HL-60 (cell line): ENCODE measurements at regions not wholly inside any gene's neighbourhood (a gene's known extent, or its start where the extent isn't known, plus 50 kb on each side); places are given as distances from the start of the nearest gene placed in this dataset.
A peak's percentile ranks its signal among the peaks of the same experiment; 100 is the strongest.
"Not testable (repeated sequence)": the region's sequence is repeated elsewhere in the genome, so short reads cannot be mapped to it uniquely, and the experiment has no call there.

Source experiments
- DNase-seq, 2 experiments: peaks; one replicate each; pipeline ENCODE4 v3.0.0-alpha.2; 2010 to 2020; ENCODE audit warnings: low read depth in 1 of 2, low spot score in 1 of 2
- H3K27ac ChIP-seq: fragments of 250-450 bp; sonication (Bioruptor Pico); replicated peaks from 2 replicates; pipeline ENCODE4 v1.5.1; 2020; ENCODE audit warnings: mild to moderate bottlenecking, moderate library complexity
- H3K27me3 ChIP-seq: fragments of 250-450 bp; sonication (Bioruptor Pico); 2 replicates; pipeline ENCODE4 v1.5.1; 2021; ENCODE audit warnings: mild to moderate bottlenecking, moderate library complexity; ENCODE audit not compliant: insufficient read depth, poor library complexity, severe bottlenecking
- H3K4me3 ChIP-seq: replicated peaks from 2 replicates; pipeline ENCODE4 v1.5.1; 2011; ENCODE audit warnings: mild to moderate bottlenecking, control low read depth, low read length; ENCODE audit not compliant: insufficient read depth
- CTCF ChIP-seq: IDR thresholded peaks from one replicate; pipeline ENCODE4 v1.5.1; 2011; ENCODE audit warnings: low read length, control low read depth, inconsistent platforms; ENCODE audit not compliant: insufficient read depth
- GABPA ChIP-seq: IDR thresholded peaks from 2 replicates; pipeline ENCODE4 v1.6.1; 2012; ENCODE audit warnings: low read depth
- POLR2AphosphoS5 ChIP-seq: IDR thresholded peaks from 2 replicates; pipeline ENCODE4 v1.6.1; 2012; ENCODE audit warnings: low read depth
- REST ChIP-seq: IDR thresholded peaks from 2 replicates; pipeline ENCODE4 v1.6.1; 2012; ENCODE audit warnings: low read depth; ENCODE audit not compliant: insufficient replicate concordance
- SPI1 ChIP-seq: IDR thresholded peaks from 2 replicates; pipeline ENCODE4 v1.6.1; 2012; ENCODE audit warnings: low read depth, mild to moderate bottlenecking, borderline replicate concordance

GRCh38 chr3:20931834-20932233 lies 745.8 kb upstream of the SGO1 start:
- H3K4me3 ChIP-seq = no peak overlapping the region
- H3K27me3 ChIP-seq = no peaks in the 10 kb centered on the region
- no peak for DNase-seq
- TF ChIP-seq GABPA (no peak), REST (no peak), POLR2AphosphoS5 (no peak), SPI1 (no peak), CTCF (no peak)
- no peak overlapping the region for H3K27ac ChIP-seq

GRCh38 chr3:20930034-20930433 lies 744.0 kb upstream of the SGO1 start:
- TF ChIP-seq REST = no peak
- TF ChIP-seq POLR2AphosphoS5 = no peak
- TF ChIP-seq GABPA = no peak
- no peak for TF ChIP-seq SPI1
- no peak for TF ChIP-seq CTCF
- H3K27ac ChIP-seq = no peak overlapping the region
- DNase-seq = peak in 1 of 2 experiments; percentile 1
- H3K4me3 ChIP-seq = no peak overlapping the region
- H3K27me3 ChIP-seq = no peaks in the 10 kb centered on the region

GRCh38 chr3:20924646-20925385 lies 738.8 kb upstream of the SGO1 start:
- no peak for DNase-seq
- Histone ChIP-seq H3K27ac (no peak overlapping the region), H3K4me3 (no peak overlapping the region), H3K27me3 (no peaks in the 10 kb centered on the region)
- TF ChIP-seq CTCF (no peak), GABPA (no peak), REST (no peak), POLR2AphosphoS5 (no peak), SPI1 (no peak)

- DNase-seq, H3K27me3 ChIP-seq, H3K4me3 ChIP-seq, H3K27ac ChIP-seq: not testable (repeated sequence)
Measured at GRCh38 chr3:20921112-20921511, 735.1 kb upstream of the SGO1 start.
